Type B pancreatic cell (in vitro differentiated cells): ENCODE measurements at regions not wholly inside any gene's neighbourhood (a gene's known extent, or its start where the extent isn't known, plus 50 kb on each side); places are given as distances from the start of the nearest gene placed in this dataset.

Experiments used
- DNase-seq: peaks from one replicate; pipeline ENCODE4 v3.0.0; 2021; ENCODE audit warnings: mixed read lengths; ENCODE audit not compliant: unreplicated experiment; ENCODE audit errors: extremely low spot score
- H3K27ac Mint-ChIP-seq: 2 replicates; pipeline ENCODE4 v1.8.0; 2021; ENCODE audit warnings: mild to moderate bottlenecking, mixed read lengths
- H3K27me3 Mint-ChIP-seq: 2 replicates; pipeline ENCODE4 v1.8.0; 2021; ENCODE audit warnings: mixed read lengths
- H3K36me3 Mint-ChIP-seq: 2 replicates; pipeline ENCODE4 v1.8.0; 2021; ENCODE audit warnings: mixed read lengths
- H3K4me1 Mint-ChIP-seq: one replicate; pipeline ENCODE4 v1.8.0; 2021; ENCODE audit warnings: mixed read lengths; ENCODE audit not compliant: unreplicated experiment
- H3K4me3 Mint-ChIP-seq: 2 replicates; pipeline ENCODE4 v1.8.0; 2021; ENCODE audit warnings: mild to moderate bottlenecking, mixed read lengths
- H3K9me3 Mint-ChIP-seq: 2 replicates; pipeline ENCODE4 v1.8.0; 2021; ENCODE audit warnings: mixed read lengths
- CTCF ChIP-seq: fragments of 200-600 bp; sonication (generic); conservative IDR thresholded peaks from 2 replicates; pipeline ENCODE4 v1.5.0; 2021; ENCODE audit warnings: antibody characterized with exemption, mild to moderate bottlenecking

- Mint-ChIP-seq H3K27ac (no peak overlapping the region), H3K9me3 (no peaks in the 10 kb centered on the region), H3K4me3 (no peak overlapping the region), H3K36me3 (no peaks in the 10 kb centered on the region), H3K27me3 (peaks cover 35% of the 10 kb centered on the region), H3K4me1 (peaks cover 4% of the 10 kb centered on the region)
- DNase-seq, result no peak
- no peak for TF ChIP-seq CTCF
Measured at GRCh38 chr20:60121903-60122302, 163.7 kb downstream of the CDH26 start.

GRCh38 chr20:60122671-60123070, 164.4 kb downstream of the CDH26 start:
- Mint-ChIP-seq H3K9me3 (no peaks in the 10 kb centered on the region), H3K4me3 (no peak overlapping the region), H3K36me3 (no peaks in the 10 kb centered on the region), H3K27me3 (peaks cover 28% of the 10 kb centered on the region), H3K4me1 (no peaks in the 10 kb centered on the region), H3K27ac (no peak overlapping the region)
- TF ChIP-seq CTCF, result no peak
- no peak for DNase-seq

GRCh38 chr20:60123096-60123495, 164.9 kb downstream of the CDH26 start:
- H3K4me1 Mint-ChIP-seq, result no peaks in the 10 kb centered on the region
- H3K9me3 Mint-ChIP-seq, result no peaks in the 10 kb centered on the region
- no peaks in the 10 kb centered on the region for H3K36me3 Mint-ChIP-seq
- TF ChIP-seq CTCF, result no peak
- no peak overlapping the region for H3K4me3 Mint-ChIP-seq
- H3K27ac Mint-ChIP-seq, result no peak overlapping the region
- H3K27me3 Mint-ChIP-seq, result peaks cover 24% of the 10 kb centered on the region
- DNase-seq, result no peak

GRCh38 chr20:60123652-60124051, 165.4 kb downstream of the CDH26 start:
- H3K36me3 Mint-ChIP-seq, result no peaks in the 10 kb centered on the region
- peaks cover 18% of the 10 kb centered on the region for H3K27me3 Mint-ChIP-seq
- no peak overlapping the region for H3K4me3 Mint-ChIP-seq
- H3K27ac Mint-ChIP-seq, result no peak overlapping the region
- no peak for TF ChIP-seq CTCF
- DNase-seq, result no peak
- no peaks in the 10 kb centered on the region for H3K4me1 Mint-ChIP-seq
- no peaks in the 10 kb centered on the region for H3K9me3 Mint-ChIP-seq

GRCh38 chr20:60124776-60125381, 166.7 kb downstream of the CDH26 start:
- peaks cover 20% of the 10 kb centered on the region for H3K27me3 Mint-ChIP-seq
- no peaks in the 10 kb centered on the region for H3K9me3 Mint-ChIP-seq
- no peak for TF ChIP-seq CTCF
- H3K27ac Mint-ChIP-seq, result no peak overlapping the region
- H3K36me3 Mint-ChIP-seq, result no peaks in the 10 kb centered on the region
- no peak for DNase-seq
- no peak overlapping the region for H3K4me3 Mint-ChIP-seq
- no peaks in the 10 kb centered on the region for H3K4me1 Mint-ChIP-seq

GRCh38 chr20:60125513-60125912, 167.3 kb downstream of the CDH26 start:
- Mint-ChIP-seq H3K27me3 (peaks cover 19% of the 10 kb centered on the region), H3K36me3 (no peaks in the 10 kb centered on the region), H3K4me1 (no peaks in the 10 kb centered on the region), H3K4me3 (no peak overlapping the region), H3K9me3 (no peaks in the 10 kb centered on the region), H3K27ac (no peak overlapping the region)
- DNase-seq, result no peak
- TF ChIP-seq CTCF, result no peak
